Endodermal cell (in vitro differentiated cells): ENCODE measurements at regions not wholly inside any gene's neighbourhood (a gene's known extent, or its start where the extent isn't known, plus 50 kb on each side); places are given as distances from the start of the nearest gene placed in this dataset.

ENCODE experiments used
- DNase-seq: peaks from one replicate; pipeline ENCODE4 v3.0.0-alpha.2; 2017
- H3K27ac ChIP-seq: 2 replicates; pipeline ENCODE4 v1.5.1; 2013; ENCODE audit warnings: mild to moderate bottlenecking, low read depth, low read length, moderate library complexity
- H3K27me3 ChIP-seq: 2 replicates; pipeline ENCODE4 v1.6.1; 2013; ENCODE audit warnings: mild to moderate bottlenecking, low read length, moderate library complexity; ENCODE audit not compliant: insufficient read depth, control insufficient read depth, poor library complexity, severe bottlenecking
- H3K36me3 ChIP-seq: 2 replicates; pipeline ENCODE4 v1.7.0; 2013; ENCODE audit warnings: mild to moderate bottlenecking, low read length, moderate library complexity; ENCODE audit not compliant: control insufficient read depth, insufficient read depth
- H3K4me1 ChIP-seq: one replicate; pipeline ENCODE4 v1.7.0; 2013; ENCODE audit warnings: low read length; ENCODE audit not compliant: control insufficient read depth, insufficient read depth
- H3K4me3 ChIP-seq: 2 replicates; pipeline ENCODE4 v1.5.1; 2013; ENCODE audit warnings: mild to moderate bottlenecking, low read length, moderate library complexity
- H3K9ac ChIP-seq: 2 replicates; pipeline ENCODE4 v1.6.1; 2013; ENCODE audit warnings: mild to moderate bottlenecking, low read length, moderate library complexity; ENCODE audit not compliant: poor library complexity, severe bottlenecking; ENCODE audit errors: extremely low read depth
- H3K9me3 ChIP-seq: 2 replicates; pipeline ENCODE4 v1.6.1; 2013; ENCODE audit warnings: mild to moderate bottlenecking, low read length, moderate library complexity; ENCODE audit not compliant: control insufficient read depth
- H3K27ac Mint-ChIP-seq: 2 replicates; pipeline ENCODE4 v1.8.0; 2020; ENCODE audit warnings: mixed read lengths
- H3K27me3 Mint-ChIP-seq: 2 replicates; pipeline ENCODE4 v1.8.0; 2021; ENCODE audit warnings: mild to moderate bottlenecking, mixed read lengths; ENCODE audit not compliant: insufficient read depth
- H3K36me3 Mint-ChIP-seq: 2 replicates; pipeline ENCODE4 v1.8.0; 2020; ENCODE audit warnings: low read depth, mixed read lengths
- H3K4me1 Mint-ChIP-seq: 2 replicates; pipeline ENCODE4 v1.8.0; 2020; ENCODE audit warnings: mixed read lengths
- H3K4me3 Mint-ChIP-seq: 2 replicates; pipeline ENCODE4 v1.8.0; 2020; ENCODE audit warnings: mild to moderate bottlenecking, moderate library complexity, mixed read lengths
- H3K9me3 Mint-ChIP-seq: 2 replicates; pipeline ENCODE4 v1.8.0; 2020; ENCODE audit warnings: mild to moderate bottlenecking, mixed read lengths
- CTCF ChIP-seq: fragments of 200-600 bp; sonication (generic); conservative IDR thresholded peaks from 2 replicates; pipeline ENCODE4 v1.5.0; 2021; ENCODE audit warnings: antibody characterized with exemption, mild to moderate bottlenecking
- WGBS, 2 experiments: methylation state at CpG; one replicate each; pipeline versions ENCODE4 v1.1.5 to v1.1.7; 2013; ENCODE audit warnings: missing lambda C conversion rate in 2 of 2, mixed read lengths in 1 of 2; ENCODE audit not compliant: insufficient coverage in 1 of 2, insufficient read length in 1 of 2; 5-methylcytosine and 5-hydroxymethylcytosine counted together

GRCh38 chr4:4687100-4687499 lies 145.3 kb upstream of the STX18 start:
- Histone ChIP-seq H3K9ac (no peak overlapping the region), H3K27me3 (no peaks in the 10 kb centered on the region), H3K4me3 (no peak overlapping the region), H3K27ac (no peak overlapping the region), H3K9me3 (no peaks in the 10 kb centered on the region), H3K4me1 (peaks cover 3% of the 10 kb centered on the region), H3K36me3 (no peaks in the 10 kb centered on the region)
- Mint-ChIP-seq H3K4me3 (no peak overlapping the region), H3K27ac (no peak overlapping the region), H3K27me3 (peaks cover 2% of the 10 kb centered on the region), H3K9me3 (peaks cover 1% of the 10 kb centered on the region), H3K36me3 (peaks cover 10% of the 10 kb centered on the region), H3K4me1 (no peaks in the 10 kb centered on the region)
- TF ChIP-seq CTCF, result no peak
- DNase-seq, result no peak
- WGBS, 2 experiments, result 88 to 93% methylated on average over 3 of the region's 4 CpGs

- Histone ChIP-seq H3K9me3 (no peaks in the 10 kb centered on the region), H3K4me1 (peaks cover 4% of the 10 kb centered on the region), H3K9ac (no peak overlapping the region), H3K27ac (peak overlapping the region; percentile 72), H3K27me3 (no peaks in the 10 kb centered on the region), H3K36me3 (no peaks in the 10 kb centered on the region), H3K4me3 (no peak overlapping the region)
- no peak for TF ChIP-seq CTCF
- Mint-ChIP-seq H3K4me1 (peaks cover 3% of the 10 kb centered on the region), H3K4me3 (no peak overlapping the region), H3K27ac (no peak overlapping the region), H3K27me3 (peaks cover 2% of the 10 kb centered on the region), H3K9me3 (no peaks in the 10 kb centered on the region), H3K36me3 (peaks cover 7% of the 10 kb centered on the region)
- no peak for DNase-seq
- WGBS, 2 experiments, result 72 to 87% methylated on average over 9 to 10 of the region's 10 CpGs
These were observed 144.3 kb upstream of the STX18 start for GRCh38 chr4:4685810-4686795.

- Histone ChIP-seq H3K27me3 (peaks cover 15% of the 10 kb centered on the region), H3K27ac (no peak overlapping the region), H3K4me1 (peaks cover 4% of the 10 kb centered on the region), H3K4me3 (no peak overlapping the region), H3K9ac (no peak overlapping the region), H3K36me3 (no peaks in the 10 kb centered on the region), H3K9me3 (no peaks in the 10 kb centered on the region)
- Mint-ChIP-seq H3K9me3 (no peaks in the 10 kb centered on the region), H3K27ac (no peak overlapping the region), H3K4me1 (peaks cover 13% of the 10 kb centered on the region), H3K4me3 (no peak overlapping the region), H3K27me3 (peaks cover 17% of the 10 kb centered on the region), H3K36me3 (no peaks in the 10 kb centered on the region)
- DNase-seq, result no peak
- WGBS, 2 experiments, result 92 to 100% methylated on average over 2 to 3 of the region's 4 CpGs
- TF ChIP-seq CTCF, result no peak
These were observed 139.8 kb upstream of the STX18 start for GRCh38 chr4:4681653-4682052.
